Lower lobe of right lung (tissue), 2 donors: ENCODE measurements at regions not wholly inside any gene's neighbourhood (a gene's known extent, or its start where the extent isn't known, plus 50 kb on each side); places are given as distances from the start of the nearest gene placed in this dataset.

Experiments
- ATAC-seq, 2 donors: fragments of 200-7000 bp; cut with Tn5 transposase; one replicate each; pipeline ENCODE4 v1.9.1; 2020 to 2022; ENCODE audit warnings: mild to moderate bottlenecking in 2 of 2, moderate library complexity in 2 of 2
- DNase-seq: peaks from one replicate; pipeline ENCODE4 v3.0.0-alpha.2; 2020
- H3K27ac ChIP-seq: fragments of 200-600 bp; one replicate; pipeline ENCODE4 v1.8.0; 2022
- H3K27me3 ChIP-seq: fragments of 200-600 bp; one replicate; pipeline ENCODE4 v1.8.0; 2022; ENCODE audit warnings: low read depth
- H3K36me3 ChIP-seq: fragments of 200-600 bp; one replicate; pipeline ENCODE4 v1.8.0; 2022; ENCODE audit warnings: mild to moderate bottlenecking
- H3K4me1 ChIP-seq: fragments of 200-600 bp; one replicate; pipeline ENCODE4 v1.8.0; 2022
- H3K4me3 ChIP-seq: fragments of 200-600 bp; one replicate; pipeline ENCODE4 v1.8.0; 2022; ENCODE audit warnings: mild to moderate bottlenecking
- H3K9me3 ChIP-seq: fragments of 200-600 bp; one replicate; pipeline ENCODE4 v1.8.0; 2022
- CTCF ChIP-seq: fragments of 200-600 bp; IDR thresholded peaks from one replicate; pipeline ENCODE4 v1.8.0; 2022; ENCODE audit warnings: antibody characterized with exemption, mild to moderate bottlenecking
- intact Hi-C: fragments of 100-400 bp; cut with DNase I; formaldehyde crosslinking; loops from one replicate; pipeline ENCODE4 v1.11.0; 2022
- donor health status: DM: no; HTN: yes; CAD: no; lungs with severe emphysema.

DNA sequence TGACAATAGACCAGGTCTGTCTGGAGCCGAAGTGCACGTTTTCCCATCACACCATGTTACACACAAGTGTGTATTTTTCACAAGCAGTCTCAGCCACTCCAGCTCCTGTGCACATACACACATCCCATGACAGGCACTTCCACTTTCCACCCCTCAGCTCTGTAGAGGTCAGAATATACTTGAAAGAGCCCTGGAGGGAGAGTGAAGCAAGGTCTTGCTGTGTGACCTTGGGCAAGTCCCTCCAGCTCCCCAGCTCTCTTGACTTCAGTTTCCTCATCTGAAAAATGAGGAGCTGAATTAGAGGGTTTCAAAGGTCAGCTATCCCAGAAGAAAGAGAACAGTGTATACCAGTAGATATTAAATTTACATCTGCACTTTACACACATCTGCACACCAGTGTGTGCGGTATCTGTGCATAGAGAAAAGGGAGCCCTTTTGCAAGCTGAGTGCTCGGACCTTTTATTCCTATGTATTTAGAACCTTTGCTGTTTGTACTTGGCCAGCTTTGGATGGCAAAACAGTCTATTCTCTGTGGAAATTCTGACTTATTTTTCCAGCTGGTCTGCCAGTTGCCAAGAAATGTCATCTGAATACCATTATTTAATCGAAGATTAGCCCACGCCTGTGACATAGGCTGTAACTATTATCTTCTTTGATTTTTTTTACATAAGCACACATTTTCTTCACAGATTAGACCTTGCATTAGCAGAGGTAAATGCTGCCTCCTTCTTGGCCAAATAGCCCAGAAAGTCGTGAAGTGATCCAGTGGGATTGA lies 528.0 kb downstream of the BNC2 start:
- Histone ChIP-seq H3K4me1 (no peaks in the 10 kb centered on the region), H3K27me3 (no peaks in the 10 kb centered on the region), H3K4me3 (no peak overlapping the region), H3K36me3 (no peaks in the 10 kb centered on the region), H3K27ac (no peak overlapping the region), H3K9me3 (no peaks in the 10 kb centered on the region)
- no peak for ATAC-seq
- DNase-seq = no peak
- intact Hi-C loops = no loop called here
- no peak for TF ChIP-seq CTCF

- no peaks in the 10 kb centered on the region for H3K27me3 ChIP-seq
- no peaks in the 10 kb centered on the region for H3K4me1 ChIP-seq
- ATAC-seq (peak; percentile 31 to 46), DNase-seq (no peak)
- no peaks in the 10 kb centered on the region for H3K36me3 ChIP-seq
- H3K4me3 ChIP-seq = no peak overlapping the region
- no peaks in the 10 kb centered on the region for H3K9me3 ChIP-seq
- peak overlapping the region; percentile 1 for H3K27ac ChIP-seq
- no peak for TF ChIP-seq CTCF
- intact Hi-C loops = no loop called here
Measured at GRCh38 chr9:16343249-16344237, 526.9 kb downstream of the BNC2 start.

- H3K27ac ChIP-seq = no peak overlapping the region
Measured at GRCh38 chr9:16344343-16344742, 526.1 kb downstream of the BNC2 start.

DNA sequence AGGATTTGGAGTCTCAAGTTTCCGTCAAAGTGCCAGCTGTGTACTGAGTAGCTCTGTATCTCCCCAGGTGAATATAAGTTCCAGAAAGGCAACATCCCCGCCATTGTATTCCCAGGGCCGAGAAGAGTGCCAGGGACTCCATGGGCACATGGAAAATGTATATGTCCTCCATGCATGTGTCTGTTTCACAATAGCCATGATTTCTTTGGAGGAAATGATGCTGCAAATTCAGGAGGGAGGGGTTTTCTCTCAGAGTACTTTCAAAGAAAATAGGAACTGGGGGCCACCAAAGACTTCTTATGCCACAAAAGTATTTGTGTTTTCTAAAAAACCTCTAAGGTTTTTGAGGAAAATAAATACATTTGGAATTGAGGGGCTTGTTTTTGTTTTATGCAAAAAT lies 524.6 kb downstream of the BNC2 start:
- ATAC-seq (no peak), DNase-seq (no peak)
- Histone ChIP-seq H3K27ac (no peak overlapping the region), H3K4me3 (no peak overlapping the region), H3K4me1 (no peaks in the 10 kb centered on the region), H3K9me3 (no peaks in the 10 kb centered on the region), H3K36me3 (no peaks in the 10 kb centered on the region), H3K27me3 (no peaks in the 10 kb centered on the region)
- TF ChIP-seq CTCF = no peak
- intact Hi-C loops = no loop called here

More at GRCh38 chr9:16344343-16344742, 526.1 kb downstream of the BNC2 start:
- Histone ChIP-seq H3K9me3 (no peaks in the 10 kb centered on the region), H3K36me3 (no peaks in the 10 kb centered on the region), H3K4me3 (no peak overlapping the region), H3K27me3 (no peaks in the 10 kb centered on the region), H3K4me1 (no peaks in the 10 kb centered on the region)
- no peak for TF ChIP-seq CTCF
- ATAC-seq (peak in 1 of 2 donors; percentile 33), DNase-seq (no peak)
- intact Hi-C loops = no loop called here

GRCh38 chr9:16347886-16348285 lies 522.6 kb downstream of the BNC2 start:
- Histone ChIP-seq H3K4me1 (no peaks in the 10 kb centered on the region), H3K9me3 (no peaks in the 10 kb centered on the region), H3K36me3 (no peaks in the 10 kb centered on the region), H3K27ac (no peak overlapping the region), H3K27me3 (no peaks in the 10 kb centered on the region), H3K4me3 (no peak overlapping the region)
- ATAC-seq = no peak
- intact Hi-C loops = no loop called here
- TF ChIP-seq CTCF = no peak
- DNase-seq = no peak
